ENCODE measurements at regions not wholly inside any gene's neighbourhood (a gene's known extent, or its start where the extent isn't known, plus 50 kb on each side); places are given as distances from the start of the nearest gene placed in this dataset.

DNA sequence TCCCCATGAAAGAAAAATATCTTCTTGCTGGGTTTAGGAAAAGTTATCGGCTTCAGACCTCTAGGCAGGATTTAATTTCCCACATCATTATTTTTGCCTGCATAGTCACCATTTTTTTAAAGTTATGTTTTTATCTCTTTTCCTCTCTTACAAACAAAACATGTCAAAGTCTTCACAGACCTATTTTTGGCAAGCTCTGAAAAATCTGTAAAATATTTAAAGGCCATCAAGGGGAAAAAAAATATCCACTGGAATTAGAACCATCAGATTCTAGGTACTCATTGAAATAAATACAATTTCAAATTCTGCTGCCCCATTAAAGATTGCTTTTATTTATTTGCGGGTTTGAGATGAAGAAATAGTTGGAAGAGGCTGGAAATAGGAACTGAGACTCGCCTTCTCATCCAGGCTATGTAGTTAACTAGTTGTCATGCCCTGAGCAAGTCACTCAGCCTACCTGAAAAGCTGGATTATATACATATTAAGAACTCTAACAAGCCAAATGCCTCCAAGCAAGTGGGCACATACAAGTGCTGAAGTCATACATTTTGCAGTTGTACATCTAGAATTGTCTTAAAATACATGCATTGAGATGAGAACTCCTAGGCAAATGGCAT, 101.7 kb upstream of the SASH1 start:
- ATAC-seq (ENCODE audit: low read depth), result no peak
- no peaks in the 10 kb centered on the region for H3K9me3 ChIP-seq (ENCODE audit: severe bottlenecking)
- no peak overlapping the region for H3K4me3 ChIP-seq (ENCODE audit: severe bottlenecking)
- no peak overlapping the region for H3K27ac ChIP-seq (ENCODE audit: poor library complexity, severe bottlenecking)
- no peak for DNase-seq (ENCODE audit: low spot score)
- H3K4me1 ChIP-seq (ENCODE audit: insufficient read depth, poor library complexity, severe bottlenecking), result peaks cover 2% of the 10 kb centered on the region
- H3K27me3 ChIP-seq (ENCODE audit: insufficient read depth, poor library complexity, severe bottlenecking), result no peaks in the 10 kb centered on the region
- H3K36me3 ChIP-seq (ENCODE audit: low read depth), result no peaks in the 10 kb centered on the region
- TF ChIP-seq, protein P1, sequence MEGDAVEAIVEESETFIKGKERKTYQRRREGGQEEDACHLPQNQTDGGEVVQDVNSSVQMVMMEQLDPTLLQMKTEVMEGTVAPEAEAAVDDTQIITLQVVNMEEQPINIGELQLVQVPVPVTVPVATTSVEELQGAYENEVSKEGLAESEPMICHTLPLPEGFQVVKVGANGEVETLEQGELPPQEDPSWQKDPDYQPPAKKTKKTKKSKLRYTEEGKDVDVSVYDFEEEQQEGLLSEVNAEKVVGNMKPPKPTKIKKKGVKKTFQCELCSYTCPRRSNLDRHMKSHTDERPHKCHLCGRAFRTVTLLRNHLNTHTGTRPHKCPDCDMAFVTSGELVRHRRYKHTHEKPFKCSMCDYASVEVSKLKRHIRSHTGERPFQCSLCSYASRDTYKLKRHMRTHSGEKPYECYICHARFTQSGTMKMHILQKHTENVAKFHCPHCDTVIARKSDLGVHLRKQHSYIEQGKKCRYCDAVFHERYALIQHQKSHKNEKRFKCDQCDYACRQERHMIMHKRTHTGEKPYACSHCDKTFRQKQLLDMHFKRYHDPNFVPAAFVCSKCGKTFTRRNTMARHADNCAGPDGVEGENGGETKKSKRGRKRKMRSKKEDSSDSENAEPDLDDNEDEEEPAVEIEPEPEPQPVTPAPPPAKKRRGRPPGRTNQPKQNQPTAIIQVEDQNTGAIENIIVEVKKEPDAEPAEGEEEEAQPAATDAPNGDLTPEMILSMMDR (IDR thresholded peaks at IDR 0.05; ENCODE audit: poor library complexity, severe bottlenecking), result no peak

GRCh38 chr6:148242180-148242579, 100.5 kb upstream of the SASH1 start:
- Histone ChIP-seq H3K36me3 (ENCODE audit: low read depth) (no peaks in the 10 kb centered on the region), H3K4me1 (ENCODE audit: insufficient read depth, poor library complexity, severe bottlenecking) (no peaks in the 10 kb centered on the region), H3K4me3 (ENCODE audit: severe bottlenecking) (no peak overlapping the region), H3K27ac (ENCODE audit: poor library complexity, severe bottlenecking) (no peak overlapping the region), H3K9me3 (ENCODE audit: severe bottlenecking) (no peaks in the 10 kb centered on the region), H3K27me3 (ENCODE audit: insufficient read depth, poor library complexity, severe bottlenecking) (no peaks in the 10 kb centered on the region)
- DNase-seq (ENCODE audit: low spot score) (no peak), ATAC-seq (ENCODE audit: low read depth) (no peak)
- TF ChIP-seq, protein P1 (IDR thresholded peaks at IDR 0.05; ENCODE audit: poor library complexity, severe bottlenecking), result no peak

DNA sequence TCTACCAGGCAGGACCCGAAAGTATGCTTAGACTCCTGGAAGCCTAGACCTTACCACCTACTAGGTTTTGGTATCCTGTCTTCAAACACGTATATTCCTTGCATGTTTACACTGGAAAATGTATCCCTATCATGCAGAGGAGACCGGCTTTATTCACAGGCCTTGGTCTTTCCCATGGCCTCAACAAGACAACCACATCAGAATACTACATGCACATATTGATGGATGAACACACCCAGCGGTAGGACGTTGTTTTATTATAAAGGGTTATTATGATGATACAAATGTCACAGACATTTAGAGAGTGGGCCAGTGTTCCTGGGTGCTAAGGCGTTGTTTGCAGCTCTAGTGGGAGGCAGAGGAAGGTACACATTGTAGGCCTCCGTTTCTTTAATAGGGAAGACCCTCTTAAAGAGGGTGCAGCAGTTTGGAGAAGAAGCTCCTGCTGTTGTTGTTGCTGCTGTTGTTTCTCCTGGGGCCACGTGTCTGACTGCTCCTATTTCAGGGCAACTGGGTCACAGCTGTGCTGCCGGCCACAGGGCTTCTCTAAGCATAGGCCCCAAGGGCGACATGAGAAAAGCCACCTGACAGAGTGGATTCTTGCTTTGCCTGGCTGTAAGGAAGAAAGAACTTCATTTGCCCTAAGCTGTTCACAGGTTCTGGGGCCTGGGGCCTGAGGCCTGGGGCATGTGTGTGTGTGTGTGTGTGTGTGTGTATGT, 98.3 kb upstream of the SASH1 start:
- Histone ChIP-seq H3K4me3 (ENCODE audit: severe bottlenecking) (no peak overlapping the region), H3K9me3 (ENCODE audit: severe bottlenecking) (no peaks in the 10 kb centered on the region), H3K4me1 (ENCODE audit: insufficient read depth, poor library complexity, severe bottlenecking) (no peaks in the 10 kb centered on the region), H3K36me3 (ENCODE audit: low read depth) (no peaks in the 10 kb centered on the region), H3K27me3 (ENCODE audit: insufficient read depth, poor library complexity, severe bottlenecking) (no peaks in the 10 kb centered on the region), H3K27ac (ENCODE audit: poor library complexity, severe bottlenecking) (no peak overlapping the region)
- TF ChIP-seq, protein P1 (IDR thresholded peaks at IDR 0.05; ENCODE audit: poor library complexity, severe bottlenecking), result no peak
- DNase-seq (ENCODE audit: low spot score) (no peak), ATAC-seq (ENCODE audit: low read depth) (no peak)

GRCh38 chr6:148247386-148248063, 95.1 kb upstream of the SASH1 start:
- TF ChIP-seq, protein P1 (IDR thresholded peaks at IDR 0.05; ENCODE audit: poor library complexity, severe bottlenecking), result no peak
- no peaks in the 10 kb centered on the region for H3K36me3 ChIP-seq (ENCODE audit: low read depth)
- H3K4me3 ChIP-seq (ENCODE audit: severe bottlenecking), result no peak overlapping the region
- H3K27ac ChIP-seq (ENCODE audit: poor library complexity, severe bottlenecking), result no peak overlapping the region
- no peaks in the 10 kb centered on the region for H3K27me3 ChIP-seq (ENCODE audit: insufficient read depth, poor library complexity, severe bottlenecking)
- DNase-seq (ENCODE audit: low spot score) (no peak), ATAC-seq (ENCODE audit: low read depth) (no peak)
- no peaks in the 10 kb centered on the region for H3K9me3 ChIP-seq (ENCODE audit: severe bottlenecking)
- no peaks in the 10 kb centered on the region for H3K4me1 ChIP-seq (ENCODE audit: insufficient read depth, poor library complexity, severe bottlenecking)

Data from RWPE2 (cell line).